ENCODE measurements at regions not wholly inside any gene's neighbourhood (a gene's known extent, or its start where the extent isn't known, plus 50 kb on each side); places are given as distances from the start of the nearest gene placed in this dataset.
"Not testable (repeated sequence)": the region's sequence is repeated elsewhere in the genome, so short reads cannot be mapped to it uniquely, and the experiment has no call there.

- no peak for TF ChIP-seq CTCF (IDR thresholded peaks at IDR 0.05; ENCODE audit: control extremely low read depth, extremely low read depth)
- Histone ChIP-seq H3K27me3 (ENCODE audit: control insufficient read depth in 3 of 3, insufficient read depth in 3 of 3, low read length in 2 of 3) (no peaks in the 10 kb centered on the region), H3K9ac (ENCODE audit: insufficient read depth in 1 of 2, low read length in 2 of 2) (no peak overlapping the region), H3K4me1 (ENCODE audit: control insufficient read depth in 5 of 5, insufficient read depth in 5 of 5, low read length in 5 of 5) (peaks cover 0 to 11% (median 0%) of the 10 kb centered on the region in 5 donors), H3K36me3 (ENCODE audit: control insufficient read depth in 4 of 4, insufficient read depth in 4 of 4, low read length in 4 of 4) (peaks cover 0 to 26% (median 0%) of the 10 kb centered on the region in 4 donors), H3K4me3 (no peak overlapping the region), H3K9me3 (ENCODE audit: control insufficient read depth in 4 of 4, insufficient read depth in 3 of 4, low read length in 3 of 4) (no peaks in the 10 kb centered on the region), H3K27ac (ENCODE audit: low read depth in 1 of 2, low read length in 1 of 2) (no peak overlapping the region)
- DNase-seq (no peak), ATAC-seq (ENCODE audit: insufficient read depth, low FRiP score) (no peak)
- WGBS, 2 donors, result 69 to 83% methylated on average over 4 of the region's 4 CpGs
Measured at GRCh38 chr7:131077735-131078134, 249.9 kb upstream of the MKLN1 start.

GRCh38 chr7:131080754-131081153 is 246.9 kb upstream of the MKLN1 start:
- TF ChIP-seq CTCF (IDR thresholded peaks at IDR 0.05; ENCODE audit: control extremely low read depth, extremely low read depth), result no peak
- H3K9ac ChIP-seq (ENCODE audit: insufficient read depth in 1 of 2, low read length in 2 of 2), result no peak overlapping the region
- WGBS, 2 donors, result 86 to 89% methylated on average over 5 of the region's 5 CpGs
- H3K4me1 ChIP-seq (ENCODE audit: control insufficient read depth in 5 of 5, insufficient read depth in 5 of 5, low read length in 5 of 5), result peaks cover 0 to 10% (median 0%) of the 10 kb centered on the region in 5 donors
- DNase-seq, result no peak
- H3K4me3 ChIP-seq, result no peak overlapping the region
- H3K27me3 ChIP-seq (ENCODE audit: control insufficient read depth in 3 of 3, insufficient read depth in 3 of 3, low read length in 2 of 3), result no peaks in the 10 kb centered on the region
- H3K9me3 ChIP-seq (ENCODE audit: control insufficient read depth in 4 of 4, insufficient read depth in 3 of 4, low read length in 3 of 4), result no peaks in the 10 kb centered on the region
- H3K36me3 ChIP-seq (ENCODE audit: control insufficient read depth in 4 of 4, insufficient read depth in 4 of 4, low read length in 4 of 4), result peaks cover 0 to 21% (median 0%) of the 10 kb centered on the region in 4 donors
- ATAC-seq (ENCODE audit: insufficient read depth, low FRiP score), result no peak
- H3K27ac ChIP-seq (ENCODE audit: low read depth in 1 of 2, low read length in 1 of 2), result no peak overlapping the region

- Histone ChIP-seq H3K27me3 (ENCODE audit: control insufficient read depth in 3 of 3, insufficient read depth in 3 of 3, low read length in 2 of 3) (no peaks in the 10 kb centered on the region), H3K4me3 (no peak overlapping the region), H3K27ac (ENCODE audit: low read depth in 1 of 2, low read length in 1 of 2) (no peak overlapping the region), H3K36me3 (ENCODE audit: control insufficient read depth in 4 of 4, insufficient read depth in 4 of 4, low read length in 4 of 4) (peaks cover 0 to 19% (median 0%) of the 10 kb centered on the region in 4 donors), H3K9ac (ENCODE audit: insufficient read depth in 1 of 2, low read length in 2 of 2) (no peak overlapping the region), H3K4me1 (ENCODE audit: control insufficient read depth in 5 of 5, insufficient read depth in 5 of 5, low read length in 5 of 5) (peaks cover 0 to 10% (median 0%) of the 10 kb centered on the region in 5 donors), H3K9me3 (ENCODE audit: control insufficient read depth in 4 of 4, insufficient read depth in 3 of 4, low read length in 3 of 4) (no peaks in the 10 kb centered on the region)
- DNase-seq, result no peak
- WGBS, 2 donors, result 97 to 100% methylated on average over 1 of the region's 1 CpG
- TF ChIP-seq CTCF (IDR thresholded peaks at IDR 0.05; ENCODE audit: control extremely low read depth, extremely low read depth), result no peak
- ATAC-seq (ENCODE audit: insufficient read depth, low FRiP score), result no peak
Measured at GRCh38 chr7:131081308-131081707, 246.4 kb upstream of the MKLN1 start.

GRCh38 chr7:131083781-131084180 is 243.9 kb upstream of the MKLN1 start:
- H3K9me3 ChIP-seq (ENCODE audit: control insufficient read depth in 4 of 4, insufficient read depth in 3 of 4, low read length in 3 of 4), result no peaks in the 10 kb centered on the region
- no peak for ATAC-seq (ENCODE audit: insufficient read depth, low FRiP score)
- peaks cover 0 to 6% (median 0%) of the 10 kb centered on the region in 3 donors for H3K27me3 ChIP-seq (ENCODE audit: control insufficient read depth in 3 of 3, insufficient read depth in 3 of 3, low read length in 2 of 3)
- DNase-seq, result no peak
- H3K36me3 ChIP-seq (ENCODE audit: control insufficient read depth in 4 of 4, insufficient read depth in 4 of 4, low read length in 4 of 4), result peaks cover 0 to 22% (median 0%) of the 10 kb centered on the region in 4 donors
- H3K4me1 ChIP-seq (ENCODE audit: control insufficient read depth in 5 of 5, insufficient read depth in 5 of 5, low read length in 5 of 5), result peaks cover 0 to 11% (median 0%) of the 10 kb centered on the region in 5 donors
- no peak overlapping the region for H3K9ac ChIP-seq (ENCODE audit: insufficient read depth in 1 of 2, low read length in 2 of 2)
- no peak overlapping the region for H3K27ac ChIP-seq (ENCODE audit: low read depth in 1 of 2, low read length in 1 of 2)
- no peak overlapping the region for H3K4me3 ChIP-seq
- TF ChIP-seq CTCF (IDR thresholded peaks at IDR 0.05; ENCODE audit: control extremely low read depth, extremely low read depth), result no peak
- 85 to 96% methylated on average over 1 of the region's 1 CpG for WGBS, 2 donors

- not testable (repeated sequence) for H3K27me3 ChIP-seq (ENCODE audit: control insufficient read depth in 3 of 3, insufficient read depth in 3 of 3, low read length in 2 of 3); H3K27ac ChIP-seq (ENCODE audit: low read depth in 1 of 2, low read length in 1 of 2); DNase-seq; H3K9me3 ChIP-seq (ENCODE audit: control insufficient read depth in 4 of 4, insufficient read depth in 3 of 4, low read length in 3 of 4); ATAC-seq (ENCODE audit: insufficient read depth, low FRiP score); H3K4me3 ChIP-seq; H3K9ac ChIP-seq (ENCODE audit: insufficient read depth in 1 of 2, low read length in 2 of 2)
- WGBS, 2 donors, result 97 to 100% methylated on average over 1 of the region's 1 CpG
- peaks cover 0 to 11% (median 0%) of the 10 kb centered on the region in 5 donors for H3K4me1 ChIP-seq (ENCODE audit: control insufficient read depth in 5 of 5, insufficient read depth in 5 of 5, low read length in 5 of 5)
- peaks cover 0 to 19% (median 0%) of the 10 kb centered on the region in 4 donors for H3K36me3 ChIP-seq (ENCODE audit: control insufficient read depth in 4 of 4, insufficient read depth in 4 of 4, low read length in 4 of 4)
Measured at GRCh38 chr7:131084336-131084735, 243.3 kb upstream of the MKLN1 start.
